OCI-LY1 (cell line): ENCODE measurements at regions not wholly inside any gene's neighbourhood (a gene's known extent, or its start where the extent isn't known, plus 50 kb on each side); places are given as distances from the start of the nearest gene placed in this dataset.

ENCODE experiments used
- EZH2 ChIP-seq: fragments of 200-600 bp; sonication (generic), shearing (Covaris generic); IDR thresholded peaks from 2 replicates; pipeline ENCODE4 v1.8.0; 2017; ENCODE audit warnings: borderline replicate concordance, mixed run types, mild to moderate bottlenecking, antibody characterized with exemption, low read length, moderate library complexity, mixed read lengths
- TF ChIP-seq, protein P1 (sequence below): fragments of 200-600 bp; sonication (generic), shearing (Covaris generic); IDR thresholded peaks from 2 replicates; pipeline ENCODE4 v1.5.1; 2017; ENCODE audit warnings: mild to moderate bottlenecking, antibody characterized with exemption, low read length, moderate library complexity, mixed read lengths

DNA sequence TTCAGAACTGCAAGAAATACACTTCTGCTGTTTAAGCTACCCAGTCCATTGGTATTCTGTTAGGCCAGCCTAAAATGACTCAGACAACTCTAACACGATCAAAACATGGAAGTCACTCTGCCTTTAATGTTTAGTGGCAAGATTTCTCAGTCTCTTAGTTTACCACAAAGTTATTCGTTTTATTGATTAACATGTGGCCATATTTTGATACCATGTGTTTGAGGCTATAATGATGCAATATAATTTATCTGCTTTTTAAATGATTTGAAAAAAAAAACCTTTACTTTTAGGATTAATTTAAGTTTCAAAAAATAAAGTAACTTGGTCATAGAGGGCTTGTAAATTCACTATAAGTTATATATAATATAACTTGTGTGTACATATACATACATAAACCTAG is 223.4 kb downstream of the SPRY2 start:
- TF ChIP-seq, protein P1, sequence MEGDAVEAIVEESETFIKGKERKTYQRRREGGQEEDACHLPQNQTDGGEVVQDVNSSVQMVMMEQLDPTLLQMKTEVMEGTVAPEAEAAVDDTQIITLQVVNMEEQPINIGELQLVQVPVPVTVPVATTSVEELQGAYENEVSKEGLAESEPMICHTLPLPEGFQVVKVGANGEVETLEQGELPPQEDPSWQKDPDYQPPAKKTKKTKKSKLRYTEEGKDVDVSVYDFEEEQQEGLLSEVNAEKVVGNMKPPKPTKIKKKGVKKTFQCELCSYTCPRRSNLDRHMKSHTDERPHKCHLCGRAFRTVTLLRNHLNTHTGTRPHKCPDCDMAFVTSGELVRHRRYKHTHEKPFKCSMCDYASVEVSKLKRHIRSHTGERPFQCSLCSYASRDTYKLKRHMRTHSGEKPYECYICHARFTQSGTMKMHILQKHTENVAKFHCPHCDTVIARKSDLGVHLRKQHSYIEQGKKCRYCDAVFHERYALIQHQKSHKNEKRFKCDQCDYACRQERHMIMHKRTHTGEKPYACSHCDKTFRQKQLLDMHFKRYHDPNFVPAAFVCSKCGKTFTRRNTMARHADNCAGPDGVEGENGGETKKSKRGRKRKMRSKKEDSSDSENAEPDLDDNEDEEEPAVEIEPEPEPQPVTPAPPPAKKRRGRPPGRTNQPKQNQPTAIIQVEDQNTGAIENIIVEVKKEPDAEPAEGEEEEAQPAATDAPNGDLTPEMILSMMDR, result no peak
- TF ChIP-seq EZH2, result no peak
